ACHN (cell line): ENCODE measurements at regions not wholly inside any gene's neighbourhood (a gene's known extent, or its start where the extent isn't known, plus 50 kb on each side); places are given as distances from the start of the nearest gene placed in this dataset.
"Not testable (repeated sequence)": the region's sequence is repeated elsewhere in the genome, so short reads cannot be mapped to it uniquely, and the experiment has no call there.

Experiments
- DNase-seq: peaks from one replicate; pipeline ENCODE4 v3.0.0-alpha.2; 2015
- in situ Hi-C: cut with HindIII; loops from 2 replicates; pipeline ENCODE4 v1.10.0; 2017; ENCODE audit warnings: low sequenced_read_pairs, low pct_ligation_motif_present, low pct_unique_long_range_greater_than_20kb

DNA sequence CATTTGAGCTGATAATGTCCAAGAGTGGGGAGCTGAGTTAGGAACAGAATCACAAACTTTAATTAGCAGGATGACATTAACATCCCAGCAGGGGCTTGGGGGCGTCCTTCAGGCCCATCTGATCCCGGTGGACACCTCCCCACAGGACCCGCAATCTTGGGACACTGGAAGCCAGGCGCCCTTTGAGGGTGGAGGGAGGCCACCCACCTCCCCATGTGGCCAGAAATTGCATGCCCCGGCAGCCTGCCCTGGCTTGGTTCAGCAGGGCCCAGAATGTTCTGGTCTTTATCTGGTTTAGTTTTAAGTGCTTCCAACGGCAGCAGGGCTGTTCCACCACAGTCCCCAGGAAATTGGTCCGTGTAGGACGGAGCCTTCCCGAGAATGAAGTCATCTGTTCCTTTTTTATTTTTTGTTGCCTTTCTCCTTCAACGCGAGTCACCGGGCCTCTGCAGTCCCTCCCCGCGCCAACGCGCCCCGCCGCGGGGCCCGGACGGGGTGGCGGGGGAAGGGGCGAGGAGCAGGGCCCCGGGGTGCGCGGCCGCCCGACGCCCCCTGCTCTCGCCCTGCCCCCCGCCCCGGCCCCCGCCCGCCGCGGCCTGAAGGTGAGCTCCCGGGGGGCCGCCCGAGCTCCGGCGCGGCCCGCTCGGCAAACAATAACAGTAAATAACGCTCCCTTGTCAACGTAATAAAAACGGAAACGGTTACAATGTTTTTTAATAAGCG, 207.9 kb downstream of the C9orf50 start:
- DNase-seq, result peak; percentile 60
- in situ Hi-C loops, result no loop called here

- in situ Hi-C loops, DNase-seq: not testable (repeated sequence)
These were observed 208.6 kb downstream of the C9orf50 start for GRCh38 chr9:129412176-129412813.

DNA sequence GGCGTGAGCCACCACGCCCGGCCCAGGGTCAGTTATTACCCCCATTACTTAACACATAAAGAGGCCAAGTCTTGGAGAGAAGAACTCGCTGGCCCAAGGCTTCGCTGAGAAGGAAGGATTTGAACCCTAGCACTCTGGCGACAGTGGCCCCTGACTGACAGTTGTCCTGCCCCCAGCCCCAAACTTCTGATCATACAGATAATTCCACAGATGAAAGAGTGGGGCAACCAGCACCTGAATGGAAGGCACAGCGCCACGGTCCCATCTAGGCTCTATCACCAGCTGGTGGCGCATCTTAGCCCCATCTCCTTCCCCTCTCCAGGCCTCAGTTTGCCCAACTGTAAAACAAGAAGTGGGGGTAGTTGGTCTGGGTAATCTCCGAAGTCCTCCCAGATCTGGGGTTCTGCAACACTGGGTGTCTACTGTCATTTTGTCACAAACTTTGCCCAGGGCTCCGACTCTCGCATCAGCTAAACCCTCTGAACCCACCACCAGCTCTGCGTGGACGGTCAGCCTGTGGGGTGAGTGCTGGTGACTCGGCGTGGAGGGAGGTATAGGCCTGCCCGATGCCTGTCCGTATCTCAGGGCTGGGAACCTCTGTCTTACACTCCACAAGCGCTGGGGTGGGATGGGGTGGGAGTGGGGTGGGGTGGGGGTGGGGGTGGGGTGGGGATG, 209.3 kb downstream of the C9orf50 start:
- DNase-seq, result no peak
- in situ Hi-C loops, result no loop called here

DNA sequence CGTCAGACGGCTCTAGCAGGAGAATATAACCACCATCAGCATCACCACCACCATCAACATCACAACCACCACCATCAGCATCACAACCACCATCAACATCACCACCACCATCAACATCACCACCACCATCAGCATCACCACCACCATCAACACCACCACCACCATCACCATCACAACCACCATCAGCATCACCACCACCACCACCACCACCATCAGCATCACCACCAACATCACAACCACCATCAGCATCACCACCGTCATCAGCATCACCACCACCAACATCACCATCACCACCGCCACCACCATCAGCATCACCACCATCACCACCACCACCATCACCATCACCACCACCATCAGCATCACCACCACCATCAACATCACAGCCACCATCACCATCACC, 210.7 kb downstream of the C9orf50 start:
- in situ Hi-C loops, result no loop called here

GRCh38 chr9:129408535-129409215, 212.2 kb downstream of the C9orf50 start:
- in situ Hi-C loops, result no loop called here

More for the DNA sequence above, 210.7 kb downstream of the C9orf50 start:
- DNase-seq, result no peak

GRCh38 chr9:129407905-129408452, 212.9 kb downstream of the C9orf50 start:
- no peak for DNase-seq
- in situ Hi-C loops, result no loop called here

More at GRCh38 chr9:129408535-129409215, 212.2 kb downstream of the C9orf50 start:
- no peak for DNase-seq

- in situ Hi-C loops, result no loop called here
- peak; percentile 36 for DNase-seq
These were observed 214.3 kb downstream of the C9orf50 start for GRCh38 chr9:129406278-129407225.

GRCh38 chr9:129405827-129406213, 215.1 kb downstream of the C9orf50 start:
- DNase-seq, result no peak
- in situ Hi-C loops, result no loop called here

- no peak for DNase-seq
These were observed 215.6 kb downstream of the C9orf50 start for GRCh38 chr9:129405089-129405826.

DNA sequence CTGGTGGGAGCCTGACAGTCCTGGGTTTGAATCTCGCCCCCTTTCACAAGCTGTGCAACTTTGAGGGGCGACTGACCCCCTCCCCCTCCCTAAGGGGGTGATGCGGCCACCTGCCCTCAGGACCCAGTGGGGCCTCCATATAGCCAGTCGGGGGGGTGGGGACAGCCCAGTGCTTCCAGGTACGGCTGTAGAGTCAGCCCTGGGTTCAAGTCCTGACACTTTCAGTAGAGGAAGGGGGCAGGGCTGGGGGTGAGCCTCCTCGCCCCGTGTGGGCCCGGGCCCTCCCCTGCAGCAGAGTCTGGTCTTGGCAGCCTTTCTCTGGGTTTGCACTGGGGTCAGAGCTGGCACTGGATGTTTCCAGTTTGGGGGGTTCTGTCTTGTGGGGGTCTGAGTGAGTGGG, 216.3 kb downstream of the C9orf50 start:
- in situ Hi-C loops, result no loop called here

More at GRCh38 chr9:129405089-129405826, 215.6 kb downstream of the C9orf50 start:
- in situ Hi-C loops, result no loop called here

GRCh38 chr9:129403779-129404620, 216.9 kb downstream of the C9orf50 start:
- in situ Hi-C loops, result no loop called here
- DNase-seq, result no peak

More for the DNA sequence above, 216.3 kb downstream of the C9orf50 start:
- no peak for DNase-seq

DNA sequence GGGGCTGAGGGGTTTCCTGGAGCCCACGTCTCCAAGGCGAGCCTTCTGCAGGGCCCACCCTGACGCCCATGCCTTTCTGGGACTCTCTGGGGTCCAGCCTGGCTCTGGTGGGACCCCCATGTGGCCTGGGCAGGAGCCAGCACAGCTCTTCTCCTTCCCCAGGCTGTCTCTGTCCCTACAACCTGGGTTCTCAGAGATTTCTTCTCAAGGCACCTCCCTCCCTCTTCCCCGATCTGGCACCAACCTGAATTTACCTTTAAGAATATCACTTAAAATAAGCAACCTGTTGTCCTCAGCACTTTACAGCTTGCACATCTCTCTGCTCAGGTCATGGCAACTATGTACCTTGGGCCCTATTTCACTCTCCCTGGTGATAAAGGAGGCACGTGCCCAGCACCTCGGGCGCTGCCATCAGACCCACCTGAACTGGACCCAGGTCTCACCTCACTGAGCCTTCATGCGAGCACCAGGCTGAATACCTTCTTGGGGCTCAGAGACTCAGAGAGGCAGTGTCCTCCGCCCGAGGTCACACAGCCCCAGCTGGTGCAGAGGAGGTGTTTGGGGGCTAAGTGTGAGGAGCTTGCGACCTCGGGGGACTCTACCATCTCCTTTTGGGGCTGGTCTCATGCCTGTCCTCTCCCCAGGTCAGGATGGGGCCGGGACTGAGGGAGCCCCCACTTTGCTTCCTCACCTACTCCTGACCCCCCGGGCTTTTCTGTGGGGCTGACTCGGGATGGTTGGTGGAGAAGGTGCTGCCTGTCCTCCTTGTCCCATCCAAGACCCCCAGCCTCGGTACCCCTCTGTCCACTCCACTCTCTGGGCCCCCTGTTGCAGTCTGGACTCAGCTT, 217.7 kb downstream of the C9orf50 start:
- DNase-seq, result no peak
- in situ Hi-C loops, result no loop called here

DNA sequence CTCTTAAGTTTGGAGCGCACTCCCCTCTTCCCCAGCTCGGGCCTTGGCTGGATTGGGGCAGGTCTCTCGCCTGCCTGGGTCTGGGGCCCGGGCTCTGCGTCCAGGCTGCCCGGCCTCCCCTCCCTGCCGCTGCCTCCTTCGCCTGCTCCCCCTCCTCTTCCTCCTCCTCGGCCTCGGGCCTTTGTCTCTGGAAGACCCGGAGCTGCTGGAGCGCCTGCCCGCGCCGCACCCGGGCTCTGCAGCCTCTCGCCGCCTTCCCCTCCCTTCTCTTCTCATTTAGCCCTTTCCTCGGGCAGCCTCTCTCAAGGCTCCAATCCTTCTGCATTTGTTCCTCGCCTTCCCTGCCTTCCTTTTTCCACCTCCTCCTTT, 218.5 kb downstream of the C9orf50 start:
- DNase-seq, result no peak
- in situ Hi-C loops, result no loop called here

GRCh38 chr9:129401623-129402370, 219.1 kb downstream of the C9orf50 start:
- in situ Hi-C loops, result no loop called here
- no peak for DNase-seq
